MCF 10A (cell line): ENCODE measurements at regions not wholly inside any gene's neighbourhood (a gene's known extent, or its start where the extent isn't known, plus 50 kb on each side); places are given as distances from the start of the nearest gene placed in this dataset.

Experiments
- BruUV-seq: library from RNA; stranded (reverse); fragments of 400-500 nt; replicated peaks from 2 replicates; lab custom pipeline; 2021; lab: Mats Ljungman, UMichigan
- CTCF ChIA-PET: fragments of 300-600 bp; sonication (Branson Sonifier 250); formaldehyde crosslinking; extraction: SDS; loops from one replicate; lab custom pipeline; 2021; ENCODE audit warnings: antibody characterized with exemption, inconsistent platforms; lab: Yijun Ruan, JAX
- POLR2A ChIA-PET: fragments of 300-600, 350-650 bp; sonication (Branson Sonifier 250); formaldehyde crosslinking; extraction: SDS; loops from one replicate; lab custom pipeline; 2020; ENCODE audit warnings: antibody characterized with exemption, inconsistent platforms; lab: Yijun Ruan, JAX
- DNase-seq: peaks from one replicate; pipeline ENCODE4 v3.0.0-alpha.2; 2018; ENCODE audit not compliant: unreplicated experiment
- H3K27ac Mint-ChIP-seq: one replicate; pipeline ENCODE4 v1.8.0; 2022; ENCODE audit warnings: mild to moderate bottlenecking, low read depth, mixed read lengths; ENCODE audit not compliant: unreplicated experiment
- H3K27me3 Mint-ChIP-seq: one replicate; pipeline ENCODE4 v1.8.0; 2022; ENCODE audit warnings: mixed read lengths; ENCODE audit not compliant: insufficient read depth, unreplicated experiment
- H3K36me3 Mint-ChIP-seq: one replicate; pipeline ENCODE4 v1.8.0; 2022; ENCODE audit warnings: mild to moderate bottlenecking, moderate library complexity, mixed read lengths; ENCODE audit not compliant: insufficient read depth, unreplicated experiment
- H3K4me1 Mint-ChIP-seq: one replicate; pipeline ENCODE4 v1.8.0; 2022; ENCODE audit warnings: mixed read lengths; ENCODE audit not compliant: insufficient read depth, unreplicated experiment
- H3K4me3 Mint-ChIP-seq: one replicate; pipeline ENCODE4 v1.8.0; 2022; ENCODE audit warnings: mild to moderate bottlenecking, moderate library complexity, mixed read lengths; ENCODE audit not compliant: unreplicated experiment
- H3K9me3 Mint-ChIP-seq: one replicate; pipeline ENCODE4 v1.8.0; 2022; ENCODE audit warnings: mixed read lengths; ENCODE audit not compliant: unreplicated experiment
- intact Hi-C: fragments of 100-400 bp; cut with micrococcal nuclease; formaldehyde crosslinking; loops from 2 replicates; pipeline ENCODE4 v1.14.1; 2022
- TF ChIP-seq, protein P1 (sequence below): fragments of 200-600 bp; IDR thresholded peaks from one replicate; pipeline ENCODE4 v1.8.0; 2022; ENCODE audit warnings: antibody characterized with exemption, mild to moderate bottlenecking; ENCODE audit not compliant: unreplicated experiment

DNA sequence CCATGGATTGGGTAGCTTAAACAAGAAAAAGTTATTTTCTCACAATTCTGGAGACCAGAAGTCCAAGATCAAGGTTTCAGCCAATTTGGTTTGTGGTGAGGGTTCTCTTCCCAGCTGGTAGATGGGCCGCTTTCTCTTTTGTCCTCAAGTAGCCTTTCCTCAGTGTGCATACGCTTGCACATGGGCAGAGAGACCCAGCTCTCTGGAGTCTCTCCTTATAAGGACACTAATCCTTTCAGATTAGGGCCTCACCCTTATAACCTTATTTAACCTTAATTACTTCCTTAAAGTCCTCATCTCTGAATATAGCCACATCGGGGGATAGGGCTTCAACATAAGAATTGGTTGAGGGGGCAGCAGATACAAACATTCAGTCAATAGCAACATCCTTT, 68.4 kb upstream of the NLK start:
- peaks cover 9% of the 10 kb centered on the region for H3K4me1 Mint-ChIP-seq
- H3K27me3 Mint-ChIP-seq: no peaks in the 10 kb centered on the region
- intact Hi-C loops: no loop called here
- H3K4me3 Mint-ChIP-seq: no peak overlapping the region
- no TSS peak for BruUV-seq
- H3K27ac Mint-ChIP-seq: no peak overlapping the region
- no peaks in the 10 kb centered on the region for H3K36me3 Mint-ChIP-seq
- TF ChIP-seq, protein P1, sequence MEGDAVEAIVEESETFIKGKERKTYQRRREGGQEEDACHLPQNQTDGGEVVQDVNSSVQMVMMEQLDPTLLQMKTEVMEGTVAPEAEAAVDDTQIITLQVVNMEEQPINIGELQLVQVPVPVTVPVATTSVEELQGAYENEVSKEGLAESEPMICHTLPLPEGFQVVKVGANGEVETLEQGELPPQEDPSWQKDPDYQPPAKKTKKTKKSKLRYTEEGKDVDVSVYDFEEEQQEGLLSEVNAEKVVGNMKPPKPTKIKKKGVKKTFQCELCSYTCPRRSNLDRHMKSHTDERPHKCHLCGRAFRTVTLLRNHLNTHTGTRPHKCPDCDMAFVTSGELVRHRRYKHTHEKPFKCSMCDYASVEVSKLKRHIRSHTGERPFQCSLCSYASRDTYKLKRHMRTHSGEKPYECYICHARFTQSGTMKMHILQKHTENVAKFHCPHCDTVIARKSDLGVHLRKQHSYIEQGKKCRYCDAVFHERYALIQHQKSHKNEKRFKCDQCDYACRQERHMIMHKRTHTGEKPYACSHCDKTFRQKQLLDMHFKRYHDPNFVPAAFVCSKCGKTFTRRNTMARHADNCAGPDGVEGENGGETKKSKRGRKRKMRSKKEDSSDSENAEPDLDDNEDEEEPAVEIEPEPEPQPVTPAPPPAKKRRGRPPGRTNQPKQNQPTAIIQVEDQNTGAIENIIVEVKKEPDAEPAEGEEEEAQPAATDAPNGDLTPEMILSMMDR: no peak
- POLR2A ChIA-PET: no interaction called here
- no peak for DNase-seq
- H3K9me3 Mint-ChIP-seq: no peaks in the 10 kb centered on the region
- CTCF ChIA-PET: no interaction called here

DNA sequence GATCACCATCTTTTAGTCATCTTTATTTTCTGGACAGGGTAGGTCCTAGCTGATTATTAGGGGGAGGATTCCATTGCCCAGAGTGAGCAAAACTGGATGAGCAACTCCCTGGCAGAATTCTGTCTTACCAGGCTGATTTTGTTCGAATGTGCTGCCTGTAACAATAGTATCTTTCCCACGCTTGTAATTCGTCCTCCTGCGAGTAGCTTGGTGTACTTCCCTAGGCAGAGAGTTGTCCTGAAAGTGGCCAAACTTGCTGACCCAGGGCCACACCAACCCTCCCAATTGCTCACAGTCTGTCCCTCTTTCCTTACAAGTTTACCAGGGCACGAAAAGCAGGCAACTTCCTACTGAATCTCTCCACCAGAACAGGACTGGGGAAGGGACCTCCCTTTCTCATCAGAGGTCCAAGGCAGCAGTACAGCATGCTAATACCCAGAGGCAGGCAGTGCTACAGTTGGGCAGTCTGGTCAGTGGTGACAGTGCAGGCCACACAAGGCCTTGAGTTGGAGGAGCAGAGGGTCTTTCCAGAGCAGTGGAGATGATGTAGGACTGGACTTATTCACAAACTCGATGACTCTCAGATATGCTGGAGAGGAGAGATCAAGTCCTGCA, 67.8 kb upstream of the NLK start:
- Mint-ChIP-seq H3K9me3 (no peaks in the 10 kb centered on the region), H3K27ac (no peak overlapping the region), H3K27me3 (no peaks in the 10 kb centered on the region), H3K4me3 (no peak overlapping the region), H3K4me1 (peaks cover 10% of the 10 kb centered on the region), H3K36me3 (no peaks in the 10 kb centered on the region)
- TF ChIP-seq, protein P1: no peak
- ChIA-PET POLR2A (no interaction called here), CTCF (no interaction called here)
- DNase-seq: no peak
- intact Hi-C loops: no loop called here
- BruUV-seq: no TSS peak

DNA sequence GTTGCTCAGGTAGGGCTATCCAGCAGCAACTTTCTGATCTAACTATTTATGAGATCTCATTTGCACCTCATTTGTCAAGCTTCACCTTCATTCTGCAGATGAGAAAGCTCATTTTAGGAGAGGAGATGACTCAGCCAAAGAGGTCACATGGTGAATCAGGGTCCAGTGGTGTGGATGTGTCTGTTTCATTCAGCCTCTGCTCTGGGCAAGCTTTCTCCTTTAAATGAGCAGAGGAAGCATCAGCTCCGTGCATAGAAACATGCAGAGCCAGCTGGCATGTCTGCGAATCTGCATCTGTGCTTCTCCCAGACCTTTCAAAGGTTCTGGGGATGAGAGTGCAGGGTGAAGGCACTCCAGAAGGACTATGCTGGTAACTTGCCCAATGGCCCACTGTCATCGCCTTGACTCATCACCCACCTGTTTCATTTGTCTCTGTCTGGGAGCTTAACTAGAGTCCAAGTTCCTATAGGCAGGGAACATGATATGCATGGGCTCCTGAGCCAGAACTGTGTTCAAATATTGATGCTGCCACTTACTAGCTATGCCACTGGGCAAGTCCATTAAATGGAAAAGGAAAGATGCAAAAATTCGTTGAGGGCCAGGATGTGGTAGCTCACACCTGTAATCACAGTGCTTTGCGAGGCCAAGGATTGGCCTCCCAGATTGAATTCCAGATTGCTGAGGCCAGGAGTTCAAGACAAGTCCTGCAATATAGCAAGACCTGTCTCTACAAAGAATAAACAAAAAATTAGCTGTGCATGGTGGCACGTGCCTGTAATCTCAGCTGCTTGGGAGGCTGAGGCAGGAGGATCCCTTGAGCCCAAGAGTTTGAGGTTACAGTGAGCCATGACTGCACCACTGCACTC, 67.1 kb upstream of the NLK start:
- Mint-ChIP-seq H3K27me3 (no peaks in the 10 kb centered on the region), H3K27ac (no peak overlapping the region), H3K4me3 (no peak overlapping the region), H3K36me3 (no peaks in the 10 kb centered on the region), H3K4me1 (peaks cover 16% of the 10 kb centered on the region), H3K9me3 (no peaks in the 10 kb centered on the region)
- ChIA-PET CTCF (no interaction called here), POLR2A (no interaction called here)
- intact Hi-C loops: no loop called here
- no TSS peak for BruUV-seq
- peak; percentile 54 for DNase-seq
- TF ChIP-seq, protein P1: no peak

DNA sequence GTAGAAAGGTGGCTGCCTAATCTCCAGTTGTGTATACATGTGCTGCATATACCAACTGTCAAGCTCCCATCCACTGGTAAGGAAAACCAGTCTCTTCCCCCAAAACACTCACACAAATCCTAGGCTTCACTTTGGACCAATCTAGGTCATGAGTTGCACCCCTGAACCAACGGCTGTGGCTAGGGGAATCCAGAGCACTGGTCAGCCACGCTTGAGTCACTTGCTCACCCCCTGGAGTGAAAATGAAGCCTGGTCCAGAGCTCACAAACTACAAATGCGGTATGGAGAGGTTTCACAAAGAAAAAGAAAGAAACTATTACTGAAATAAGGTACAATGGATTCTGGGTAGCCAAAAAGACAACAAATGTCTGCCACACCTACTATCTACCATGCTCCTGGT, 66.1 kb upstream of the NLK start:
- Mint-ChIP-seq H3K27me3 (no peaks in the 10 kb centered on the region), H3K36me3 (no peaks in the 10 kb centered on the region), H3K4me1 (peaks cover 25% of the 10 kb centered on the region), H3K4me3 (no peak overlapping the region), H3K27ac (no peak overlapping the region), H3K9me3 (no peaks in the 10 kb centered on the region)
- CTCF ChIA-PET: no interaction called here
- POLR2A ChIA-PET: no interaction called here
- TF ChIP-seq, protein P1: no peak
- BruUV-seq: no TSS peak
- no peak for DNase-seq
- intact Hi-C loops: no loop called here
